HCT116 (cell line): ENCODE measurements at regions not wholly inside any gene's neighbourhood (a gene's known extent, or its start where the extent isn't known, plus 50 kb on each side); places are given as distances from the start of the nearest gene placed in this dataset.

Source experiments
- CBX3 ChIP-seq: IDR thresholded peaks from 2 replicates; pipeline ENCODE4 v1.6.1; 2012; ENCODE audit warnings: low read depth
- EZH2 ChIP-seq: fragments of 200-600 bp; sonication (generic); IDR thresholded peaks from 2 replicates; pipeline ENCODE4 v1.6.1; 2017; ENCODE audit warnings: antibody characterized with exemption, mixed run types
- TF ChIP-seq, protein P1 (sequence below), 3 experiments: fragments of 200-600 bp in 1 of 3; sonication (generic) in 1 of 3; IDR thresholded peaks in 2 of 3; conservative IDR thresholded peaks in 1 of 3; 2 replicates each; pipeline ENCODE4 v1.5.1; 2012 to 2017; ENCODE audit warnings: low read depth in 2 of 3, low read length in 2 of 3, antibody characterized with exemption in 1 of 3, borderline replicate concordance in 1 of 3, control low read depth in 1 of 3, mild to moderate bottlenecking in 1 of 3, mixed read lengths in 1 of 3, mixed run types in 1 of 3, moderate library complexity in 1 of 3; ENCODE audit not compliant: insufficient read depth in 1 of 3

DNA sequence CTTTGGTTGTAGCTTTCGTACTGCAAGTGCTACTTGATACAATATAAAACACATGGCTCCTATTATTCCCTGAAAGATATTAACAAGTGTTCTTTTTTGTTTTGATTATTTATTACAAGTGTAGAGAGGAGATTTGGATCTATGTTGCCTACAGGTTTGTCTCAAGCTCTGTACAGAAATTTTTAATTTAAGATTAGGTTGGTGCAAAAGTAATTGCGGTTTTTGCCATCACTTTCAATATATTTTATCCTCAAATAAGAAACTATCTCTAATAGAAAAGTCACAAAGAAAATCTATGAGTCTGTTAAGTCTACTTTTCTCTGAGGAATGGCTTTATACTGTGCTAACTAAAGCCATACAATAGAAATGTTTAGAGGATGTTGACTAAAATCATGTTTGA is 1086.1 kb downstream of the GRM8 start:
- no peak for TF ChIP-seq EZH2
- TF ChIP-seq CBX3, result no peak
- TF ChIP-seq, protein P1, sequence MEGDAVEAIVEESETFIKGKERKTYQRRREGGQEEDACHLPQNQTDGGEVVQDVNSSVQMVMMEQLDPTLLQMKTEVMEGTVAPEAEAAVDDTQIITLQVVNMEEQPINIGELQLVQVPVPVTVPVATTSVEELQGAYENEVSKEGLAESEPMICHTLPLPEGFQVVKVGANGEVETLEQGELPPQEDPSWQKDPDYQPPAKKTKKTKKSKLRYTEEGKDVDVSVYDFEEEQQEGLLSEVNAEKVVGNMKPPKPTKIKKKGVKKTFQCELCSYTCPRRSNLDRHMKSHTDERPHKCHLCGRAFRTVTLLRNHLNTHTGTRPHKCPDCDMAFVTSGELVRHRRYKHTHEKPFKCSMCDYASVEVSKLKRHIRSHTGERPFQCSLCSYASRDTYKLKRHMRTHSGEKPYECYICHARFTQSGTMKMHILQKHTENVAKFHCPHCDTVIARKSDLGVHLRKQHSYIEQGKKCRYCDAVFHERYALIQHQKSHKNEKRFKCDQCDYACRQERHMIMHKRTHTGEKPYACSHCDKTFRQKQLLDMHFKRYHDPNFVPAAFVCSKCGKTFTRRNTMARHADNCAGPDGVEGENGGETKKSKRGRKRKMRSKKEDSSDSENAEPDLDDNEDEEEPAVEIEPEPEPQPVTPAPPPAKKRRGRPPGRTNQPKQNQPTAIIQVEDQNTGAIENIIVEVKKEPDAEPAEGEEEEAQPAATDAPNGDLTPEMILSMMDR (IDR thresholded peaks at IDR 0.05 in 2 of 3, conservative IDR thresholded peaks at IDR 0.05 in 1 of 3; ENCODE audit: borderline replicate concordance in 1 of 3, insufficient read depth in 1 of 3, low read depth in 2 of 3, low read length in 2 of 3), result no peak
